Vagina (tissue), 2 donors: ENCODE measurements at regions not wholly inside any gene's neighbourhood (a gene's known extent, or its start where the extent isn't known, plus 50 kb on each side); places are given as distances from the start of the nearest gene placed in this dataset.

Experiments used
- DNase-seq, 2 donors: peaks; one replicate each; pipeline ENCODE4 v3.0.0-alpha.2; 2017; ENCODE audit errors: extremely low spot score in 2 of 2
- H3K27ac ChIP-seq: fragments of 200-600 bp; sonication (generic); one replicate; pipeline ENCODE4 v1.5.1; 2019
- H3K27me3 ChIP-seq: fragments of 200-600 bp; sonication (generic); one replicate; pipeline ENCODE4 v1.5.1; 2019
- H3K36me3 ChIP-seq, 2 donors: fragments of 200-600 bp; sonication (generic); one replicate each; pipeline ENCODE4 v1.5.1; 2017 to 2019
- H3K4me1 ChIP-seq: fragments of 200-600 bp; sonication (generic); one replicate; pipeline ENCODE4 v1.5.1; 2019
- H3K4me3 ChIP-seq, 2 donors: fragments of 200-600 bp; sonication (generic); 1 replicate in 1 of 2; 2 replicates in 1 of 2; pipeline ENCODE4 v1.5.1; 2016 to 2019
- H3K9me3 ChIP-seq: fragments of 200-600 bp; sonication (generic); one replicate; pipeline ENCODE4 v1.5.1; 2019
- CTCF ChIP-seq, 3 experiments: fragments of 450-650 bp in 2 of 3; fragments of 200-600 bp in 1 of 3; sonication (generic) in 1 of 3; IDR thresholded peaks; one replicate each; pipeline ENCODE4 v1.5.1; 2017 to 2019; ENCODE audit warnings: antibody characterized with exemption in 3 of 3, mild to moderate bottlenecking in 2 of 3, moderate library complexity in 2 of 3
- POLR2A ChIP-seq, 2 donors: fragments of 450-650 bp; IDR thresholded peaks; one replicate each; pipeline ENCODE4 v1.6.1; 2017; ENCODE audit warnings: antibody characterized with exemption in 2 of 2, mild to moderate bottlenecking in 2 of 2, moderate library complexity in 2 of 2
- POLR2AphosphoS5 ChIP-seq, 2 donors: sonication (generic); formaldehyde crosslinking; IDR thresholded peaks; one replicate each; pipeline ENCODE4 v1.9.0; 2017; ENCODE audit warnings: antibody characterized with exemption in 2 of 2, mild to moderate bottlenecking in 2 of 2, low read depth in 1 of 2; ENCODE audit not compliant: insufficient read depth in 1 of 2
- intact Hi-C: fragments of 100-400 bp; cut with DNase I; formaldehyde crosslinking; loops from one replicate; pipeline ENCODE4 v1.15.1; 2023

- Histone ChIP-seq H3K4me3 (no peak overlapping the region), H3K27ac (no peak overlapping the region), H3K36me3 (no peaks in the 10 kb centered on the region), H3K4me1 (no peaks in the 10 kb centered on the region), H3K27me3 (no peaks in the 10 kb centered on the region), H3K9me3 (no peaks in the 10 kb centered on the region)
- intact Hi-C loops, result no loop called here
- TF ChIP-seq POLR2A (IDR thresholded peaks at IDR 0.05), result no peak
- no peak for TF ChIP-seq CTCF (IDR thresholded peaks at IDR 0.05)
- no peak for TF ChIP-seq POLR2AphosphoS5 (IDR thresholded peaks at IDR 0.05; ENCODE audit: insufficient read depth in 1 of 2, low read depth in 1 of 2)
- DNase-seq, result no peak
Observed at GRCh38 chr10:108598831-108599230, 1324.5 kb downstream of the XPNPEP1 start.

- no peak overlapping the region for H3K27ac ChIP-seq
- intact Hi-C loops, result no loop called here
- TF ChIP-seq POLR2A (IDR thresholded peaks at IDR 0.05) (no peak), POLR2AphosphoS5 (IDR thresholded peaks at IDR 0.05; ENCODE audit: insufficient read depth in 1 of 2, low read depth in 1 of 2) (no peak), CTCF (IDR thresholded peaks at IDR 0.05) (no peak)
- no peaks in the 10 kb centered on the region for H3K4me1 ChIP-seq
- H3K9me3 ChIP-seq, result no peaks in the 10 kb centered on the region
- no peak overlapping the region for H3K4me3 ChIP-seq
- DNase-seq, result no peak
- no peaks in the 10 kb centered on the region for H3K27me3 ChIP-seq
- H3K36me3 ChIP-seq, result no peaks in the 10 kb centered on the region
Observed at GRCh38 chr10:108598320-108598695, 1325.0 kb downstream of the XPNPEP1 start.

- no peak for DNase-seq
- no peak overlapping the region for H3K27ac ChIP-seq
- H3K4me1 ChIP-seq, result no peaks in the 10 kb centered on the region
- H3K27me3 ChIP-seq, result no peaks in the 10 kb centered on the region
- no peak overlapping the region for H3K4me3 ChIP-seq
- TF ChIP-seq CTCF (IDR thresholded peaks at IDR 0.05) (no peak), POLR2A (IDR thresholded peaks at IDR 0.05) (no peak), POLR2AphosphoS5 (IDR thresholded peaks at IDR 0.05; ENCODE audit: insufficient read depth in 1 of 2, low read depth in 1 of 2) (no peak)
- H3K9me3 ChIP-seq, result no peaks in the 10 kb centered on the region
- no peaks in the 10 kb centered on the region for H3K36me3 ChIP-seq
- intact Hi-C loops, result no loop called here
Observed at GRCh38 chr10:108597657-108598319, 1325.5 kb downstream of the XPNPEP1 start.

GRCh38 chr10:108597031-108597430 lies 1326.3 kb downstream of the XPNPEP1 start:
- TF ChIP-seq CTCF (IDR thresholded peaks at IDR 0.05), result no peak
- no peak for TF ChIP-seq POLR2AphosphoS5 (IDR thresholded peaks at IDR 0.05; ENCODE audit: insufficient read depth in 1 of 2, low read depth in 1 of 2)
- no peak for TF ChIP-seq POLR2A (IDR thresholded peaks at IDR 0.05)
- DNase-seq, result no peak
- Histone ChIP-seq H3K27me3 (no peaks in the 10 kb centered on the region), H3K9me3 (no peaks in the 10 kb centered on the region), H3K4me1 (no peaks in the 10 kb centered on the region), H3K27ac (no peak overlapping the region), H3K4me3 (no peak overlapping the region), H3K36me3 (no peaks in the 10 kb centered on the region)
- intact Hi-C loops, result no loop called here

- intact Hi-C loops, result no loop called here
- Histone ChIP-seq H3K27ac (no peak overlapping the region), H3K4me3 (no peak overlapping the region), H3K4me1 (no peaks in the 10 kb centered on the region), H3K9me3 (no peaks in the 10 kb centered on the region), H3K36me3 (no peaks in the 10 kb centered on the region), H3K27me3 (no peaks in the 10 kb centered on the region)
- TF ChIP-seq POLR2A (IDR thresholded peaks at IDR 0.05), result no peak
- TF ChIP-seq POLR2AphosphoS5 (IDR thresholded peaks at IDR 0.05; ENCODE audit: insufficient read depth in 1 of 2, low read depth in 1 of 2), result no peak
- no peak for TF ChIP-seq CTCF (IDR thresholded peaks at IDR 0.05)
- no peak for DNase-seq
Observed at GRCh38 chr10:108592956-108593355, 1330.4 kb downstream of the XPNPEP1 start.
